ENCODE measurements at regions not wholly inside any gene's neighbourhood (a gene's known extent, or its start where the extent isn't known, plus 50 kb on each side); places are given as distances from the start of the nearest gene placed in this dataset.
A peak's percentile ranks its signal among the peaks of the same experiment; 100 is the strongest.
"Not testable (repeated sequence)": the region's sequence is repeated elsewhere in the genome, so short reads cannot be mapped to it uniquely, and the experiment has no call there.

DNA sequence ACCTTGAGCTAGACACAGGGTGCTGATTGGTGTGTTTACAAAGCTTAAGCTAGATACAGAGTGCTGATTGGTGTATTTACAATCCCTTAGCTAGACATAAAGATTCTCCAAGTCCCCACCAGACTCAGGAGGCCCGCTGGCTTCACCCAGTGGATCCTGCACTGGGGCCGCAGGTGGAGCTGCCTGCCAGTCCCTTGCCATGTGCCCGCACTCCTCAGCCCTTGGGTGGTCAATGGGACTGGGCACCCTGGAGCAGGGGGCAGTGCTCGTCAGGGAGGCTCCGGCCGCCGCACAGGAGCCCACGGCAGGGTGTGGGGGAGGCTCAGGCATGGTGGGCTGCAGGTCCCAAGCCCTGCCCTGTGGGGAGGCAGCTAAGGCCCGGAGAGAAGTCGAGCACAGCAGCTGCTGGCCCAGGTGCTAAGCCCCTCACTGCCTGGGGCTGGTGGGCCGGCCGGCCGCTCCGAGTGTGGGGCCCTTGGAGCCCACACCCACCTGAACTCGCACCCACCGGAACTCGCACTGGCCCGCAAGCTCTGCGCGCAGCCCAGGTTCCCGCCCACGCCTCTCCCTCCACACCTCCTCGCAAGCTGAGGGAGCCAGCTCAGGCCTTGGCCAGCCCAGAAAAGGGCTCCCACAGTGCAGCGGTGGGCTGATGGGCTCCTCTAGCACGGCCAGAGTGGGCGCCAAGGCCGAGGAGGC is 169.1 kb upstream of the ARSJ start:
- H3K9ac ChIP-seq (ENCODE audit: low read length in 3 of 3); H3K4me3 ChIP-seq (ENCODE audit: low read length in 3 of 3); H3K36me3 ChIP-seq (ENCODE audit: control insufficient read depth in 2 of 3, insufficient read depth in 3 of 3, low read length in 3 of 3); H3K4me1 ChIP-seq (ENCODE audit: control insufficient read depth in 2 of 3, insufficient read depth in 2 of 3, low read depth in 1 of 3, low read length in 3 of 3); H3K27me3 ChIP-seq (ENCODE audit: control insufficient read depth, insufficient read depth, low read length); H3K9me3 ChIP-seq (ENCODE audit: control insufficient read depth in 2 of 3, insufficient read depth in 1 of 3, low read length in 3 of 3); intact Hi-C loops (cut with DNase I); H3K27ac ChIP-seq (ENCODE audit: low read depth in 2 of 2, low read length in 2 of 2); FAIRE-seq: not testable (repeated sequence)
- peak in 1 of 5 donors; percentile 63 for DNase-seq

DNA sequence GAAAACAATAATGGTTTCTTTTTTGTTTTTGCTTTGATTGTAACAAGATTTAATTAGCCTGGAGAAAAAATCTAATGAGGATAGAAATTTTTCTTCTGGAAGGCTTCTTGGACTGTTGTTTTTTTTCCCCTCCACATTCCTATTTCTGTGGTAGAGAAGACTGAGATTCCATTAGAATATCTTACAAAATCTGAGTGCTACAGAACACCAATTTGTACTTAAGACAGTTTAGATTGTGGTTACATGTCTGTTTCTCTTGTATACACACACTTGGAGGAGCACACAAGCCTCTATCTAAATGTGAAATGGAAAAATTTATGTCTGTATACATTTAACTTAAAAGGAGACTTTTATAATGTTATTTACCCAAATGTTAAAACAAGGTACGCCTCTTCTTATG is 176.9 kb upstream of the ARSJ start:
- no peak overlapping the region for H3K9ac ChIP-seq (ENCODE audit: low read length in 3 of 3)

GRCh38 chr4:114161809-114162208 is 182.4 kb upstream of the ARSJ start:
- Histone ChIP-seq H3K27ac (ENCODE audit: low read depth in 2 of 2, low read length in 2 of 2) (no peak overlapping the region), H3K9ac (ENCODE audit: low read length in 3 of 3) (no peak overlapping the region), H3K36me3 (ENCODE audit: control insufficient read depth in 2 of 3, insufficient read depth in 3 of 3, low read length in 3 of 3) (no peaks in the 10 kb centered on the region), H3K4me1 (ENCODE audit: control insufficient read depth in 2 of 3, insufficient read depth in 2 of 3, low read depth in 1 of 3, low read length in 3 of 3) (no peaks in the 10 kb centered on the region), H3K27me3 (ENCODE audit: control insufficient read depth, insufficient read depth, low read length) (no peaks in the 10 kb centered on the region), H3K9me3 (ENCODE audit: control insufficient read depth in 2 of 3, insufficient read depth in 1 of 3, low read length in 3 of 3) (no peaks in the 10 kb centered on the region), H3K4me3 (ENCODE audit: low read length in 3 of 3) (no peak overlapping the region)
- TF ChIP-seq, protein P1, sequence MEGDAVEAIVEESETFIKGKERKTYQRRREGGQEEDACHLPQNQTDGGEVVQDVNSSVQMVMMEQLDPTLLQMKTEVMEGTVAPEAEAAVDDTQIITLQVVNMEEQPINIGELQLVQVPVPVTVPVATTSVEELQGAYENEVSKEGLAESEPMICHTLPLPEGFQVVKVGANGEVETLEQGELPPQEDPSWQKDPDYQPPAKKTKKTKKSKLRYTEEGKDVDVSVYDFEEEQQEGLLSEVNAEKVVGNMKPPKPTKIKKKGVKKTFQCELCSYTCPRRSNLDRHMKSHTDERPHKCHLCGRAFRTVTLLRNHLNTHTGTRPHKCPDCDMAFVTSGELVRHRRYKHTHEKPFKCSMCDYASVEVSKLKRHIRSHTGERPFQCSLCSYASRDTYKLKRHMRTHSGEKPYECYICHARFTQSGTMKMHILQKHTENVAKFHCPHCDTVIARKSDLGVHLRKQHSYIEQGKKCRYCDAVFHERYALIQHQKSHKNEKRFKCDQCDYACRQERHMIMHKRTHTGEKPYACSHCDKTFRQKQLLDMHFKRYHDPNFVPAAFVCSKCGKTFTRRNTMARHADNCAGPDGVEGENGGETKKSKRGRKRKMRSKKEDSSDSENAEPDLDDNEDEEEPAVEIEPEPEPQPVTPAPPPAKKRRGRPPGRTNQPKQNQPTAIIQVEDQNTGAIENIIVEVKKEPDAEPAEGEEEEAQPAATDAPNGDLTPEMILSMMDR (IDR thresholded peaks at IDR 0.05; ENCODE audit: borderline replicate concordance, extremely low read depth, insufficient read depth) = no peak
- no peak for FAIRE-seq
- intact Hi-C loops (cut with DNase I) = no loop called here
- DNase-seq = no peak

More for the DNA sequence above, 176.9 kb upstream of the ARSJ start:
- intact Hi-C loops (cut with DNase I) = no loop called here
- no peaks in the 10 kb centered on the region for H3K9me3 ChIP-seq (ENCODE audit: control insufficient read depth in 2 of 3, insufficient read depth in 1 of 3, low read length in 3 of 3)
- TF ChIP-seq, protein P1 (IDR thresholded peaks at IDR 0.05; ENCODE audit: borderline replicate concordance, extremely low read depth, insufficient read depth) = no peak
- H3K27me3 ChIP-seq (ENCODE audit: control insufficient read depth, insufficient read depth, low read length) = no peaks in the 10 kb centered on the region
- no peaks in the 10 kb centered on the region for H3K36me3 ChIP-seq (ENCODE audit: control insufficient read depth in 2 of 3, insufficient read depth in 3 of 3, low read length in 3 of 3)
- H3K27ac ChIP-seq (ENCODE audit: low read depth in 2 of 2, low read length in 2 of 2) = no peak overlapping the region
- H3K4me3 ChIP-seq (ENCODE audit: low read length in 3 of 3) = no peak overlapping the region
- no peaks in the 10 kb centered on the region for H3K4me1 ChIP-seq (ENCODE audit: control insufficient read depth in 2 of 3, insufficient read depth in 2 of 3, low read depth in 1 of 3, low read length in 3 of 3)
- FAIRE-seq (no peak), DNase-seq (no peak)

DNA sequence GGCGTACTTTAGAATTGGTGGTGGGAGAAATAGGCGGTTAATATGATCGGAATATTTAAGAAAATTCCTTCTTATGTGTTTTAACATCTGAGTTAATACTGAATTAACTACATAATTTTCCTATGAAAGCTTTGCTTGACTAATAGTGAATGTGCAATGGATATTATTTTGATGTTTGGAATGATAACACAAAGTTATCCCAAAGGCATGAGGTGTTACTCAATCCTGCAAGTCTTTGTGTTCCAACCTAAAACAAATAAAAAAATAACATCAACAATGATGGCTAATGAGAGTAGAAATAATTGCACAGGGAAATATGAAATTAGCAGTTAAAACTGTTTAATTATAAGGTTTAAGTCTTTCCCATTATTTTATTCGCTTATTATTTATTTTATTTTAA is 183.6 kb upstream of the ARSJ start:
- intact Hi-C loops (cut with DNase I) = no loop called here
- TF ChIP-seq, protein P1 (IDR thresholded peaks at IDR 0.05; ENCODE audit: borderline replicate concordance, extremely low read depth, insufficient read depth) = no peak
- no peak overlapping the region for H3K27ac ChIP-seq (ENCODE audit: low read depth in 2 of 2, low read length in 2 of 2)
- H3K4me1 ChIP-seq (ENCODE audit: control insufficient read depth in 2 of 3, insufficient read depth in 2 of 3, low read depth in 1 of 3, low read length in 3 of 3) = no peaks in the 10 kb centered on the region
- no peak overlapping the region for H3K9ac ChIP-seq (ENCODE audit: low read length in 3 of 3)
- H3K27me3 ChIP-seq (ENCODE audit: control insufficient read depth, insufficient read depth, low read length) = no peaks in the 10 kb centered on the region
- no peak overlapping the region for H3K4me3 ChIP-seq (ENCODE audit: low read length in 3 of 3)
- DNase-seq (no peak), FAIRE-seq (no peak)
- no peaks in the 10 kb centered on the region for H3K36me3 ChIP-seq (ENCODE audit: control insufficient read depth in 2 of 3, insufficient read depth in 3 of 3, low read length in 3 of 3)
- no peaks in the 10 kb centered on the region for H3K9me3 ChIP-seq (ENCODE audit: control insufficient read depth in 2 of 3, insufficient read depth in 1 of 3, low read length in 3 of 3)
